T47D (cell line): ENCODE measurements at regions not wholly inside any gene's neighbourhood (a gene's known extent, or its start where the extent isn't known, plus 50 kb on each side); places are given as distances from the start of the nearest gene placed in this dataset.

Source experiments
- DNase-seq, 2 experiments: peaks; one replicate each; pipeline versions ENCODE4 v3.0.0 to v3.0.0-alpha.2; 2011 to 2012; ENCODE audit warnings: low read depth in 1 of 2, low spot score in 1 of 2
- JUND ChIP-seq: IDR thresholded peaks from 2 replicates; pipeline ENCODE4 v1.6.1; 2012; ENCODE audit warnings: low read depth
- in situ Hi-C: cut with HindIII; loops from 2 replicates; pipeline ENCODE4 v1.10.0; 2016; ENCODE audit warnings: low sequenced_read_pairs, low pct_unique_long_range_greater_than_20kb

- no peak for TF ChIP-seq JUND
- in situ Hi-C loops: no loop called here
- no peak for DNase-seq
Observed at GRCh38 chr11:121899520-121899919, 216.5 kb downstream of the BLID start.

DNA sequence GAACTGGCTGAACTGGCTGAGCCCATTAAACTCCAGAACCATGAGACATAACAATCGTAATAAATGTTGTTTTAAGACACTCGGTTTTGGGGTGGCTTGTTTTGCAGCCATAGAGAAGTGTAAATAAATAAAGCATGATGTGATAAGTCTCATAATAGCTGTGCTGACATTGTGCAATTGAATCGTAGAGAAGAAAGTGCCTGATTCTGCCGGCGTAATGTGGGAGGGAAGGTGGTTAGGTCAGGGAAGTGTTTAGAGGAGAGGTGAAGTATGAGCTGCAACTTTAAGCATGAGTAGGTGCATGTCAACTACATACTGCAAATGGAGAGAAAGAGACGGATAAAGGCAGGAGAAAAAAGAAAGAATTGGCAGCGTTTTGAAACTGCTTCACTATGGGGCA lies 217.1 kb downstream of the BLID start:
- no peak for TF ChIP-seq JUND
- in situ Hi-C loops: no loop called here
- no peak for DNase-seq

- no peak for TF ChIP-seq JUND
- DNase-seq: no peak
- in situ Hi-C loops: no loop called here
Observed at GRCh38 chr11:121895919-121896318, 220.1 kb downstream of the BLID start.

DNA sequence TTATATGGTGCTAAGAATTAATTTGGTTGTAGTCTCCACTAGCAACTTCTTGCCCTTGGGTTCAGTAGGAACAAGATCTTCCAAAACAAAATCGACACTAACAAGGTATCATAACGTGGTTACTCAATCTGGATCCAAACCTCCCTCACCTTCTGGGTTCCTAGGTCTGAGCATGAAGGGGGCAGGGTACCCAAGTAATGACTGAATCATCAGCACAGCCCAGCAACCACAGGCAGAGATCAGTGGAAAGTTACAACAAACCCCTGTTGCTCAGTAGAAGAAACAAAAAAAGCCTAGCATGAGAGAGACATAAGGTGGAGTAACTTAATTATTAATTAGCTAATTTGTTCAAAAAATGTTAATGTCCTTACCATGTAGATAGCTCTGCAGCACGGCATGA lies 221.4 kb downstream of the BLID start:
- DNase-seq: no peak
- in situ Hi-C loops: no loop called here
- TF ChIP-seq JUND: no peak

- DNase-seq: no peak
- no peak for TF ChIP-seq JUND
- in situ Hi-C loops: no loop called here
Observed at GRCh38 chr11:121892863-121893262, 223.2 kb downstream of the BLID start.

DNA sequence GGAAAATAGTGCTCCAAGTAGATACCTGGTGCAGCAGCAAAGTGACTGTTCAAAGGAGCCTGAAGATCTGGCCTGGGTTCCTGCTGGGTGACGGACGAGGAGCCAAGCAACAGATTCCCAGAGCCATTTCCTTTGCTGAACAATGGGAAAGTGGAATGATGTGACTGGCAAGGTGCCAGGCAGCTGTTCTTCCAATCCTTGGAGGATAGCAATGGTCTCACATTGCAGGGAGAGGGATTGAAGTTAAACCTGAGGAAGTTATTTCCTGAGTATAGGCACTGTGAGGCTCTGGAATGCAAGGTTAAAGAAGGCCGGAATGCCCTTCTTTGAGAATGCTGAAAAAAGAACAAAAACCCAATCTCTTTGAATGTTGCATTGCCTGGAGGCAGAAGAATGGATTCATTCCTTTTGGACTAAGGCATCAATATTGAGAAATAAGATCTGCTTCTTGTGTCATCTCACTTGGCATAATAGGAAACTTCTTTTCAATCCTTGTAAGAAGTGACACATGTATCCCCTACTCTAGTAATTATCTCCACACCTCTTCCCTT lies 223.8 kb downstream of the BLID start:
- no peak for DNase-seq
- in situ Hi-C loops: no loop called here
- no peak for TF ChIP-seq JUND

DNA sequence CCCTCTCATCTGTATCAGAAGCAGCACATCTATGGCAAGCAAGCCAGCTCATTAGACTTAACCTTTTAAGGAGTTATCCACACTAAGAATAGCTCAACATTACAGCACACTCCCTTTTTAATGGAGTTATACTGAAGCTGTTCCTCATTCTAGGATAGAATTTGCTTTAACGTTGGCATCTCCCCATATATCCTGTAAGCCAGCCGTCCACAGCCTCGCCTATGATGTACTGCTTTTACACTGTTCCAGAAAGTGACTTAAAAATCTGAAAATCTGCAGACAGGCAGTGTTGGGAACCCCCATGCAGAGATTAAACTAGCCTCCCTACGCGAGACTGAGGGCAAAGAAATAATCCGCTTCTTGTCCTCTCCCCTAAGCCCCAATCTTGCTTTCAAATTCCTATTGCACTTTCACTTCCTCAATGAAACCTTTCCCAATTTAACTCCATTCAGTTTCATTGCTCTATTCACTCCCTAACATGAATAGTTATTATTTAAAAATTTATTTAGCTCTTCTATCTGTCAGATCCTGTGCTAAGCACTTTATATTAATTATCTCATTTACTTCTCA lies 225.0 kb downstream of the BLID start:
- no peak for TF ChIP-seq JUND
- DNase-seq: no peak
- in situ Hi-C loops: no loop called here

- in situ Hi-C loops: no loop called here
- TF ChIP-seq JUND: no peak
- no peak for DNase-seq
Observed at GRCh38 chr11:121890377-121890776, 225.6 kb downstream of the BLID start.

DNA sequence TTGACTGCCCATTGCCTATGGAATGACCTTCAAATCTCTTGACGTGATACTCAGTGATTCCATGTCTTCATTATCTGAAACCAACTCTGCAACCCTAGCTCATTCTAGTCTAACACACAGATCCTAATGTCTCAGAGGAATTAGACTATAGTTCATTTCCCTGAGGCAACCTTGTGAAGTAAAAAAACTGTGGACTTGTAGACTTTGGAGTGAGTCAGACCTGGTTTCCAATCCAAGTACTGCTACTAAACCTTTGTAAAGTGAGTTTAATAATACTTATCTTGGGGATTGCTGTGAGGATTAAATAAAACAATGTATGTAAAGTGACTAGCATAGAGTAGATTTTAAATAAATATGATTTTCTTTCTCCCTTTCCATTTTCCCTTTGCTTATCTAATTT lies 226.1 kb downstream of the BLID start:
- in situ Hi-C loops: no loop called here
- TF ChIP-seq JUND: no peak
- no peak for DNase-seq

- TF ChIP-seq JUND: no peak
- DNase-seq: no peak
Observed at GRCh38 chr11:121889186-121889585, 226.8 kb downstream of the BLID start.

GRCh38 chr11:121887976-121888557 lies 227.9 kb downstream of the BLID start:
- no peak for DNase-seq
- no peak for TF ChIP-seq JUND
- in situ Hi-C loops: no loop called here

More at GRCh38 chr11:121889186-121889585, 226.8 kb downstream of the BLID start:
- in situ Hi-C loops: no loop called here

DNA sequence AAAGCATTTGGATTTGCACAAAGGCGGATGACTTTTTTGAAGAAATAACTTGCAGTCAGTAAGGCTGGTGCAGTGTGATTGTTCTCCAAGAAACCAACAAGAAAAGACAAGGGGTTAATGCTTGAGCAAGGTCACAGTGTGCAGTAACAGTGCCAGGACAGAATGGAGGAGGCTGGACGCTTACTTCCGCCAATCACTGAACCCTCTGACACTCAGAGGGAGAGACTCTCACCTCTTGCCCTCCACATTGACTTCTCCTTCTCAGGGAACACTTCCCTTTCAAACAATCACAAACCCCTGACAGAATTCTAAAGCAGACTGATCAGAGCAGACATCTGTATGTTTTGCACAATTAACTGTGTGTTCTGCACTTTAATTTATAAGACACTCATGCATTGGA lies 228.4 kb downstream of the BLID start:
- in situ Hi-C loops: no loop called here
- DNase-seq: no peak
- no peak for TF ChIP-seq JUND

DNA sequence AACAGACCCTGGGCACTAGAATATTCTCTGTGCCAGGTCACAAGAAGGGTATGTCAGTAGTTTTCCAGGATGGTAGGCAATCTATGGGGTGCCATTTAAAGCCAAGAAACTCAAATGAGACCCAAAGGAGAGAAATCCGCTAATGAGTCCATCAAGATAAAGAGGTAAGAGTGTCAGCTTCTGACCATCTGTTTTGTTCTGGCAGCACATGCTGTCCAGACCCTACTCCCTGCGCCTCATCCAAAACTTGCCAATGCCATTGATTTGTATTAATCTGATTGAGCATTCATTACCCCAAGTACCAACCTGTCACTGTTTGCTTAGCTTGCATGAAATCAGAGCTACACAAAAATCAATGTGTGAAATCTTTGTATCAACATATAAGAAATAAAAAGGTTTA lies 229.0 kb downstream of the BLID start:
- in situ Hi-C loops: no loop called here
- TF ChIP-seq JUND: no peak
- DNase-seq: no peak

DNA sequence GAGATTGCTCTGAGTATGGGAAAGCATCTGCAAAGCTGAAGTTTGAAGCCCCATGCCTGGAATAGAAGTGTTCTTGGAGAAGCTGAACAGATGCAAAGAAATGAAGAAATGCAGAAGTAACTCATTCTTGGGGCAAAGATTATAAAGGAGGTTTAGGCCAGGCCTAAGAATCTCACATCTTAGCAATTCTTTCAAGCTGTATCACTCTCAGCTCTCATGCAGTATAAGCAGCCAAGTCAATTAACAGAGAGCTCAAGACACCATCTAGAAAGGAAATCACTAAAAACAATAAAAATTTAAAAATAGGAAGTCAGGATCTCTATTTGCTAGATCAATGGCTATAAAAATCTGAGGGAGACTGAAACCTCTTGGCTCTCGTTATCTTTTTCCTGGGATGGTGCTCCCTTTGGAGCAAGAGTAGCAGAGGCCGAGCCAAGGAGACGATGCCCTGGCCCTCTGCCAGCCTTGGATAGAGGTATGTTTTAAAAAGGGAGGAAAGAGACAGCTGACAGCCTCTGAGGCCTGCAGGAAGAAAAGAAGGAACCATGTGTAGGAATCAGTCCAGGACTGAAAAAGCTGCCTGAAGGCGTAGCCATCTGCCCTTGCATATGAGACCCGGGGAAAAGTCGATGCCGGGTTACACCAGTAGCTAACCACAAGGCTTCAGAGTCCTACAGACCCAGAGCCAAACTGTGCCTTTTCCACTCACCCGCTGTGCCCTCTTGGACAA lies 229.8 kb downstream of the BLID start:
- DNase-seq: no peak
- no peak for TF ChIP-seq JUND
- in situ Hi-C loops: no loop called here
